Endothelial cell of umbilical vein (primary cell): ENCODE measurements at regions not wholly inside any gene's neighbourhood (a gene's known extent, or its start where the extent isn't known, plus 50 kb on each side); places are given as distances from the start of the nearest gene placed in this dataset.

Experiments
- BruUV-seq: library from RNA; stranded (reverse); fragments of 400-500 nt; replicated peaks from 2 replicates; lab custom pipeline; 2021; lab: Mats Ljungman, UMichigan
- CTCF ChIA-PET: fragments of 300-600, 350-600 bp; sonication (Branson Sonifier 250); formaldehyde crosslinking; loops from one replicate; lab custom pipeline; 2021; ENCODE audit warnings: antibody characterized with exemption, inconsistent platforms; lab: Charles Lee
- POLR2A ChIA-PET: fragments of 300-600, 350-600 bp; sonication (Branson Sonifier 250); formaldehyde crosslinking; loops from one replicate; lab custom pipeline; 2021; ENCODE audit warnings: antibody characterized with exemption, inconsistent platforms; lab: Charles Lee
- DNase-seq: peaks from one replicate; pipeline ENCODE4 v3.0.0-alpha.2; 2011; ENCODE audit warnings: low read depth, low spot score
- FAIRE-seq: peaks from 2 replicates; lab custom pipeline; 2011; peaks lifted over from hg19 to GRCh38; lab: Jason Lieb, UNC
- H2AFZ ChIP-seq: 2 replicates; pipeline ENCODE4 v1.6.0; 2012; ENCODE audit warnings: low read depth, low read length, control low read depth, inconsistent platforms
- H3K27ac ChIP-seq: 2 replicates; pipeline ENCODE4 v1.5.1; 2011; ENCODE audit warnings: low read depth, mild to moderate bottlenecking, control low read depth, low read length, moderate library complexity; ENCODE audit not compliant: insufficient read depth
- H3K27me3 ChIP-seq, 2 experiments: 2 replicates each; pipeline versions ENCODE4 v1.6.0 to v1.6.1; 2011; ENCODE audit warnings: low read length in 2 of 2, mixed read lengths in 1 of 2; ENCODE audit not compliant: control insufficient read depth in 2 of 2, insufficient read depth in 2 of 2
- H3K36me3 ChIP-seq, 2 experiments: 2 replicates in 1 of 2; 3 replicates in 1 of 2; pipeline ENCODE4 v1.5.1; 2011; ENCODE audit warnings: low read length in 2 of 2, mild to moderate bottlenecking in 1 of 2, moderate library complexity in 1 of 2; ENCODE audit not compliant: control insufficient read depth in 2 of 2, insufficient read depth in 2 of 2; ENCODE audit errors: extremely low read depth in 1 of 2
- H3K4me1 ChIP-seq: 3 replicates; pipeline ENCODE4 v1.5.1; 2011; ENCODE audit warnings: mild to moderate bottlenecking, low read length; ENCODE audit not compliant: control insufficient read depth, insufficient read depth; ENCODE audit errors: extremely low read depth
- H3K4me2 ChIP-seq: 2 replicates; pipeline ENCODE4 v1.6.1; 2011; ENCODE audit warnings: low read length, control low read depth, mixed read lengths; ENCODE audit not compliant: insufficient read depth
- H3K4me3 ChIP-seq, 3 experiments: fragments of 200-600 bp in 1 of 3; sonication (generic), shearing (Covaris generic) in 1 of 3; replicated peaks in 1 of 3; 2 replicates each; pipeline ENCODE4 v1.5.1; 2011 to 2016; ENCODE audit warnings: control low read depth in 3 of 3, low read length in 3 of 3, mild to moderate bottlenecking in 2 of 3, inconsistent platforms in 1 of 3, low read depth in 1 of 3, moderate library complexity in 1 of 3; ENCODE audit not compliant: insufficient read depth in 1 of 3
- H3K79me2 ChIP-seq: 2 replicates; pipeline ENCODE4 v1.6.0; 2012; ENCODE audit warnings: low read length, inconsistent platforms; ENCODE audit not compliant: control insufficient read depth, insufficient read depth
- H3K9ac ChIP-seq: replicated peaks from 2 replicates; pipeline ENCODE3; 2011; ENCODE audit warnings: low read length, control low read depth; ENCODE audit not compliant: insufficient read depth; ENCODE audit errors: extremely low read depth
- H3K9me1 ChIP-seq: replicated peaks from 3 replicates; pipeline ENCODE4 v1.6.0; 2011; ENCODE audit warnings: mild to moderate bottlenecking, low read length; ENCODE audit not compliant: control insufficient read depth, insufficient read depth; ENCODE audit errors: extremely low read depth
- H3K9me3 ChIP-seq: replicated peaks from 2 replicates; pipeline ENCODE4 v1.5.1; 2012; ENCODE audit warnings: low read length, inconsistent platforms; ENCODE audit not compliant: control insufficient read depth, insufficient read depth
- H4K20me1 ChIP-seq: replicated peaks from 2 replicates; pipeline ENCODE3; 2011; ENCODE audit warnings: mild to moderate bottlenecking, low read length; ENCODE audit not compliant: control insufficient read depth, insufficient read depth; ENCODE audit errors: extremely low read depth
- EZH2 ChIP-seq: IDR thresholded peaks from 2 replicates; pipeline ENCODE4 v1.6.1; 2012; ENCODE audit warnings: borderline replicate concordance, low read depth, mild to moderate bottlenecking, moderate library complexity, low read length, inconsistent platforms; ENCODE audit not compliant: severe bottlenecking
- FOS ChIP-seq: IDR thresholded peaks from 2 replicates; pipeline ENCODE4 v1.6.1; 2011; ENCODE audit warnings: mild to moderate bottlenecking, low read length, moderate library complexity, borderline replicate concordance; ENCODE audit not compliant: insufficient read depth
- GATA2 ChIP-seq: IDR thresholded peaks from 2 replicates; pipeline ENCODE4 v1.7.0; 2011; ENCODE audit warnings: low read depth, mild to moderate bottlenecking, moderate library complexity, mixed read lengths, low read length; ENCODE audit not compliant: insufficient read length, insufficient read depth
- JUN ChIP-seq: IDR thresholded peaks from 2 replicates; pipeline ENCODE4 v1.6.1; 2011; ENCODE audit warnings: borderline replicate concordance, low read depth; ENCODE audit not compliant: insufficient read length, insufficient read depth
- MYC ChIP-seq: IDR thresholded peaks from one replicate; pipeline ENCODE4 v1.6.1; 2011; ENCODE audit warnings: mild to moderate bottlenecking, low read depth, low read length
- POLR2A ChIP-seq: IDR thresholded peaks from 2 replicates; pipeline ENCODE4 v1.6.1; 2012; ENCODE audit warnings: low read depth, mild to moderate bottlenecking, control low read depth, low read length
- POLR2AphosphoS5 ChIP-seq: IDR thresholded peaks from 2 replicates; pipeline ENCODE4 v1.6.1; 2012; ENCODE audit warnings: low read depth, mild to moderate bottlenecking, control low read depth, low read length, moderate library complexity; ENCODE audit not compliant: insufficient read depth
- dilution Hi-C: fragments of 300-500 bp; cut with MboI; formaldehyde crosslinking; loops from one replicate; pipeline ENCODE4 v1.15.0; 2019; ENCODE audit warnings: low sequenced_read_pairs; ENCODE audit not compliant: extremely low pct_ligation_motif_present
- intact Hi-C: fragments of 100-400 bp; cut with micrococcal nuclease; formaldehyde crosslinking; loops from one replicate; pipeline ENCODE4 v1.10.0; 2022
- TF ChIP-seq, protein P1 (sequence below): IDR thresholded peaks from 2 replicates; pipeline ENCODE4 v1.6.1; 2011; ENCODE audit not compliant: insufficient read depth, insufficient read length
- TF ChIP-seq, protein P2 (sequence below), 2 donors: IDR thresholded peaks; 1 replicate in 1 of 2; 2 replicates in 1 of 2; pipeline ENCODE4 v1.5.1; 2011; ENCODE audit warnings: low read length in 2 of 2, mild to moderate bottlenecking in 2 of 2, moderate library complexity in 2 of 2, control low read depth in 1 of 2, inconsistent platforms in 1 of 2, low read depth in 1 of 2; ENCODE audit not compliant: insufficient read depth in 1 of 2; ENCODE audit errors: extremely low read depth in 1 of 2

DNA sequence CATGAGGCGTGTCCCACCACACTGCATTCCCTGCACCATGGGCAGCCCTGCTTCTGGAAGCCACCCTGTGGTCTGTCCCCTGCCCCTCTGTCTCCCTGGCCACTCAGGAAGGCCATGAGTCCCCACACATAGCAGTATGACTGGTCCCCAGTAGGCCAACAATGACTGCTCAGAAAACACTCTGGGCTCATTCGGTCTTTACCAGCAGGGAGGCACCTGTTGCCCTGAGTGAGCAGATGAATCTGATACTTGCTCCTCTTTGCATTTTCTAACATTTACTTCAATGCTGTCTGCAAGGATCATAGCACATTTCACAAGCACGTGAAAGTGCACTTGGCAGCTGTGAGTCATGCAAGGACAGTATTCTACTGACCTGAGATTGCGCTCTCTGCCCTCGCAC, 365.4 kb upstream of the IRX1 start:
- dilution Hi-C loops, result no loop called here

More for the DNA sequence above, 365.4 kb upstream of the IRX1 start:
- no peaks in the 10 kb centered on the region for H3K9me1 ChIP-seq
- H3K4me1 ChIP-seq, result no peaks in the 10 kb centered on the region
- intact Hi-C loops, result no loop called here
- no peak overlapping the region for H3K27ac ChIP-seq
- DNase-seq (no peak), FAIRE-seq (no peak)
- H3K9me3 ChIP-seq, result peaks cover 6% of the 10 kb centered on the region
- H4K20me1 ChIP-seq, result no peaks in the 10 kb centered on the region
- ChIA-PET CTCF (no interaction called here), POLR2A (no interaction called here)
- no peak overlapping the region for H2AFZ ChIP-seq
- no peak overlapping the region for H3K4me3 ChIP-seq
- no peak for TF ChIP-seq GATA2
- TF ChIP-seq JUN, result no peak
- no peak for TF ChIP-seq FOS
- no peak for TF ChIP-seq POLR2AphosphoS5
- TF ChIP-seq MYC, result no peak
- TF ChIP-seq POLR2A, result no peak
- no peak for TF ChIP-seq EZH2
- TF ChIP-seq, protein P1, sequence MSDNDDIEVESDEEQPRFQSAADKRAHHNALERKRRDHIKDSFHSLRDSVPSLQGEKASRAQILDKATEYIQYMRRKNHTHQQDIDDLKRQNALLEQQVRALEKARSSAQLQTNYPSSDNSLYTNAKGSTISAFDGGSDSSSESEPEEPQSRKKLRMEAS, result no peak
- TF ChIP-seq, protein P2, sequence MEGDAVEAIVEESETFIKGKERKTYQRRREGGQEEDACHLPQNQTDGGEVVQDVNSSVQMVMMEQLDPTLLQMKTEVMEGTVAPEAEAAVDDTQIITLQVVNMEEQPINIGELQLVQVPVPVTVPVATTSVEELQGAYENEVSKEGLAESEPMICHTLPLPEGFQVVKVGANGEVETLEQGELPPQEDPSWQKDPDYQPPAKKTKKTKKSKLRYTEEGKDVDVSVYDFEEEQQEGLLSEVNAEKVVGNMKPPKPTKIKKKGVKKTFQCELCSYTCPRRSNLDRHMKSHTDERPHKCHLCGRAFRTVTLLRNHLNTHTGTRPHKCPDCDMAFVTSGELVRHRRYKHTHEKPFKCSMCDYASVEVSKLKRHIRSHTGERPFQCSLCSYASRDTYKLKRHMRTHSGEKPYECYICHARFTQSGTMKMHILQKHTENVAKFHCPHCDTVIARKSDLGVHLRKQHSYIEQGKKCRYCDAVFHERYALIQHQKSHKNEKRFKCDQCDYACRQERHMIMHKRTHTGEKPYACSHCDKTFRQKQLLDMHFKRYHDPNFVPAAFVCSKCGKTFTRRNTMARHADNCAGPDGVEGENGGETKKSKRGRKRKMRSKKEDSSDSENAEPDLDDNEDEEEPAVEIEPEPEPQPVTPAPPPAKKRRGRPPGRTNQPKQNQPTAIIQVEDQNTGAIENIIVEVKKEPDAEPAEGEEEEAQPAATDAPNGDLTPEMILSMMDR (IDR thresholded peaks at IDR 0.05; ENCODE audit: extremely low read depth in 1 of 2, insufficient read depth in 1 of 2, low read depth in 1 of 2, low read length in 2 of 2), result no peak
- H3K9ac ChIP-seq, result no peak overlapping the region
- no TSS peak for BruUV-seq
- H3K79me2 ChIP-seq, result no peaks in the 10 kb centered on the region
- no peak overlapping the region for H3K4me2 ChIP-seq
- no peaks in the 10 kb centered on the region for H3K36me3 ChIP-seq
- H3K27me3 ChIP-seq, result no peaks in the 10 kb centered on the region
